ENCODE measurements at regions not wholly inside any gene's neighbourhood (a gene's known extent, or its start where the extent isn't known, plus 50 kb on each side); places are given as distances from the start of the nearest gene placed in this dataset.
"Not testable (repeated sequence)": the region's sequence is repeated elsewhere in the genome, so short reads cannot be mapped to it uniquely, and the experiment has no call there.

DNA sequence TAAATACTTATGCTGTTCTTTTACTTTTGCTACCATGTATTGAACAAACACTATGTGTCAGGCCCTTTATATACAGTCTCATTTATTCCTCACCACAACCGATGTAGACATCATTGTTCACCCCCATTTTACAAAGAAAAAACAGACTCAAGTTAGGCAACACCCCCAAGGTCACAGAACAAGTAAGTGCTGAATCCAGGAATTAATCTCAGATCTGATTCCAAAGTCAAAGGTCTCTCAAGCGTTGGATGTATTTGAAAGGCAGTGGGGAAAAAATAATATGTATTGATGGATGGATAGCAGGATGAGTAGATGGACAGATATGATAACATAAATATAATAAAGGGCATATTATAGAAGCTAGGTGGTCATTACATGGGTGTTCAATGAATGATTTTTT, 85.1 kb upstream of the VLDLR start:
- POLR2A ChIA-PET = no interaction called here
- no peak overlapping the region for H3K4me3 ChIP-seq (ENCODE audit: low read depth in 2 of 2, low read length in 2 of 2)
- no peak for TF ChIP-seq POLR2AphosphoS5 (IDR thresholded peaks at IDR 0.05; ENCODE audit: low read depth, low read length)
- TF ChIP-seq, protein P1, sequence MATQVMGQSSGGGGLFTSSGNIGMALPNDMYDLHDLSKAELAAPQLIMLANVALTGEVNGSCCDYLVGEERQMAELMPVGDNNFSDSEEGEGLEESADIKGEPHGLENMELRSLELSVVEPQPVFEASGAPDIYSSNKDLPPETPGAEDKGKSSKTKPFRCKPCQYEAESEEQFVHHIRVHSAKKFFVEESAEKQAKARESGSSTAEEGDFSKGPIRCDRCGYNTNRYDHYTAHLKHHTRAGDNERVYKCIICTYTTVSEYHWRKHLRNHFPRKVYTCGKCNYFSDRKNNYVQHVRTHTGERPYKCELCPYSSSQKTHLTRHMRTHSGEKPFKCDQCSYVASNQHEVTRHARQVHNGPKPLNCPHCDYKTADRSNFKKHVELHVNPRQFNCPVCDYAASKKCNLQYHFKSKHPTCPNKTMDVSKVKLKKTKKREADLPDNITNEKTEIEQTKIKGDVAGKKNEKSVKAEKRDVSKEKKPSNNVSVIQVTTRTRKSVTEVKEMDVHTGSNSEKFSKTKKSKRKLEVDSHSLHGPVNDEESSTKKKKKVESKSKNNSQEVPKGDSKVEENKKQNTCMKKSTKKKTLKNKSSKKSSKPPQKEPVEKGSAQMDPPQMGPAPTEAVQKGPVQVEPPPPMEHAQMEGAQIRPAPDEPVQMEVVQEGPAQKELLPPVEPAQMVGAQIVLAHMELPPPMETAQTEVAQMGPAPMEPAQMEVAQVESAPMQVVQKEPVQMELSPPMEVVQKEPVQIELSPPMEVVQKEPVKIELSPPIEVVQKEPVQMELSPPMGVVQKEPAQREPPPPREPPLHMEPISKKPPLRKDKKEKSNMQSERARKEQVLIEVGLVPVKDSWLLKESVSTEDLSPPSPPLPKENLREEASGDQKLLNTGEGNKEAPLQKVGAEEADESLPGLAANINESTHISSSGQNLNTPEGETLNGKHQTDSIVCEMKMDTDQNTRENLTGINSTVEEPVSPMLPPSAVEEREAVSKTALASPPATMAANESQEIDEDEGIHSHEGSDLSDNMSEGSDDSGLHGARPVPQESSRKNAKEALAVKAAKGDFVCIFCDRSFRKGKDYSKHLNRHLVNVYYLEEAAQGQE (IDR thresholded peaks at IDR 0.05; ENCODE audit: insufficient read depth in 1 of 2, low read depth in 2 of 2, low read length in 1 of 2) = no peak
- TF ChIP-seq, protein P2, sequence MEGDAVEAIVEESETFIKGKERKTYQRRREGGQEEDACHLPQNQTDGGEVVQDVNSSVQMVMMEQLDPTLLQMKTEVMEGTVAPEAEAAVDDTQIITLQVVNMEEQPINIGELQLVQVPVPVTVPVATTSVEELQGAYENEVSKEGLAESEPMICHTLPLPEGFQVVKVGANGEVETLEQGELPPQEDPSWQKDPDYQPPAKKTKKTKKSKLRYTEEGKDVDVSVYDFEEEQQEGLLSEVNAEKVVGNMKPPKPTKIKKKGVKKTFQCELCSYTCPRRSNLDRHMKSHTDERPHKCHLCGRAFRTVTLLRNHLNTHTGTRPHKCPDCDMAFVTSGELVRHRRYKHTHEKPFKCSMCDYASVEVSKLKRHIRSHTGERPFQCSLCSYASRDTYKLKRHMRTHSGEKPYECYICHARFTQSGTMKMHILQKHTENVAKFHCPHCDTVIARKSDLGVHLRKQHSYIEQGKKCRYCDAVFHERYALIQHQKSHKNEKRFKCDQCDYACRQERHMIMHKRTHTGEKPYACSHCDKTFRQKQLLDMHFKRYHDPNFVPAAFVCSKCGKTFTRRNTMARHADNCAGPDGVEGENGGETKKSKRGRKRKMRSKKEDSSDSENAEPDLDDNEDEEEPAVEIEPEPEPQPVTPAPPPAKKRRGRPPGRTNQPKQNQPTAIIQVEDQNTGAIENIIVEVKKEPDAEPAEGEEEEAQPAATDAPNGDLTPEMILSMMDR (IDR thresholded peaks at IDR 0.05) = no peak
- no peak for TF ChIP-seq SIN3A (IDR thresholded peaks at IDR 0.05; ENCODE audit: borderline replicate concordance, insufficient read depth, low read depth, low read length)
- TF ChIP-seq TCF7L2 (IDR thresholded peaks at IDR 0.05; ENCODE audit: low read depth, low read length) = no peak

DNA sequence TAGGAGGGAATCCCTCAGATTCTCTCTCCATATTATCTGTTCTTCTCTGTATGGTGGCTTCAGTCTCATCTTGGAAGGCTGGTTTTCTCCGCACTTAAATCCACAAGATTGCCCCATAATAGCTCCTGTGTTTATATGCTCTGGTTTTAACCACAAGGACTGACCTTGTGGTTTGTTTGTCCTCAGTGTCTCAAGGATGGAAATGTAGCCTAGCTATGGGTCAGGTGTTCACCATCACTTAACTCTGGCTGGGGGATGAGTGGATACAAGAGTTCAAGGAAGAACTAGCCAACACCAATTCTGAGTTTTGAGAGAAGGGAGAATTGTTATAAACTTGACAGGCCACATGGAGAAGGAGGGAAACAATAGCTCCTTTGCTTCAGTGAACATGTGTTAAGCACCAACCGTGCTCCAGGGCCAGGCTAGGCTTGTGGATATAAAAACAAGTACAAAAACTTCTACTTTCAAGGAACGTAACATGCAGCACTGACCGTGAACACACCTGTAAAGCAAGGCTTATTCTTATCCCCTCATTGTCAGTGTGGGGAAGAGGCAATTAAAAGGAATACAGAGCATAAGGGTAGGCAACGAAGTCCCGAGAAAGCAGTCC, 75.6 kb upstream of the VLDLR start:
- Histone ChIP-seq H3K9me3 (ENCODE audit: control insufficient read depth, insufficient read depth, low read depth, low read length) (no peaks in the 10 kb centered on the region), H3K4me1 (ENCODE audit: control insufficient read depth, insufficient read depth, low read length) (no peaks in the 10 kb centered on the region), H3K36me3 (ENCODE audit: control insufficient read depth, insufficient read depth, low read length) (no peaks in the 10 kb centered on the region), H3K27me3 (ENCODE audit: control insufficient read depth, insufficient read depth, low read length) (no peaks in the 10 kb centered on the region), H3K4me3 (ENCODE audit: low read depth in 2 of 2, low read length in 2 of 2) (no peak overlapping the region), H3K27ac (ENCODE audit: low read length) (no peak overlapping the region)
- BruUV-seq (replicated peaks) = no TSS peak
- CTCF ChIA-PET = no interaction called here
- intact Hi-C loops (cut with micrococcal nuclease; ENCODE audit: unreplicated experiment) (no loop called here), in situ Hi-C loops (cut with HindIII; ENCODE audit: low pct_unique_long_range_greater_than_20kb, low sequenced_read_pairs) (no loop called here)
- DNase-seq (ENCODE audit: low read depth, low spot score) (no peak), ATAC-seq (no peak)
- POLR2A ChIA-PET = no interaction called here
- TF ChIP-seq TCF7L2 (IDR thresholded peaks at IDR 0.05; ENCODE audit: low read depth, low read length) = no peak
- TF ChIP-seq SIN3A (IDR thresholded peaks at IDR 0.05; ENCODE audit: borderline replicate concordance, insufficient read depth, low read depth, low read length) = no peak
- no peak for TF ChIP-seq POLR2AphosphoS5 (IDR thresholded peaks at IDR 0.05; ENCODE audit: low read depth, low read length)
- TF ChIP-seq, protein P2 (IDR thresholded peaks at IDR 0.05) = no peak
- TF ChIP-seq, protein P1 (IDR thresholded peaks at IDR 0.05; ENCODE audit: insufficient read depth in 1 of 2, low read depth in 2 of 2, low read length in 1 of 2) = no peak

More for the DNA sequence above, 85.1 kb upstream of the VLDLR start:
- ATAC-seq (no peak), DNase-seq (ENCODE audit: low read depth, low spot score) (no peak)
- Histone ChIP-seq H3K27ac (ENCODE audit: low read length) (no peak overlapping the region), H3K36me3 (ENCODE audit: control insufficient read depth, insufficient read depth, low read length) (no peaks in the 10 kb centered on the region), H3K9me3 (ENCODE audit: control insufficient read depth, insufficient read depth, low read depth, low read length) (no peaks in the 10 kb centered on the region), H3K27me3 (ENCODE audit: control insufficient read depth, insufficient read depth, low read length) (no peaks in the 10 kb centered on the region), H3K4me1 (ENCODE audit: control insufficient read depth, insufficient read depth, low read length) (no peaks in the 10 kb centered on the region)
- in situ Hi-C loops (cut with HindIII; ENCODE audit: low pct_unique_long_range_greater_than_20kb, low sequenced_read_pairs) = no loop called here
- intact Hi-C loops (cut with micrococcal nuclease; ENCODE audit: unreplicated experiment) = no loop called here
- CTCF ChIA-PET = no interaction called here
- no TSS peak for BruUV-seq (replicated peaks)

DNA sequence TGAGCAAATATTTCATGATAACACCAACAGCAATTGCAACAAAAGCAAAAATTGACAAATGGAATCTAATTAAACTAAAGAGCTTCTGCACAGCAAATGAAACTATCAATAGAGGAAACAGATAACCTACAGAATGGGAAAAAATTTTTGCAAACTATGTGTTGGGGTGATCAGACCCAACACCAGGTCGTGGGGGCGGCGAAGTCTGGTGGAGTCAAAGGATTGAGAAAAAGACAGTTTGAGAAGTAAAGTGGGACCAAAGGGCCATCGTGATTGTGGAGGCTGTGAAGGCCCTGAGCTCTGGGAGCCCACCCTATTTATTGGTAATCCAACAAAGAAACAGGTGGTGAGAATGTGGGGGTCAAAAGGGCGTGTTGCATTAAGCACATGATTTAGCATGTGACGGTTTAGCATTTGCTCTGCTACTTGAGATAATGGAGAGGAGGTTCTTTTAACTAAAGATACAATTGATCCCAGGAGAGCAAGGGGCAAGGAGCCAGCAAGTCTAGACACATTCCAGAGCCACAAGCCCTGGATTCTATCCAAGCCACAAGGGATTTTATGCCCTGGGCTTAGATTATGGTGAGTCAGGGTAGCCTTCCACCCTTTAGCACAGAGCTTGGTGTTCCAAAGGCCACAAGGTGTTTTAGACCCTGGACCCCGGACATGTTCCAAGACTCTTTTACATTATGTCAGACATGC, 65.5 kb upstream of the VLDLR start:
- ATAC-seq; H3K36me3 ChIP-seq (ENCODE audit: control insufficient read depth, insufficient read depth, low read length); DNase-seq (ENCODE audit: low read depth, low spot score); BruUV-seq (replicated peaks); H3K9me3 ChIP-seq (ENCODE audit: control insufficient read depth, insufficient read depth, low read depth, low read length); H3K27ac ChIP-seq (ENCODE audit: low read length); CTCF ChIA-PET; in situ Hi-C loops (cut with HindIII; ENCODE audit: low pct_unique_long_range_greater_than_20kb, low sequenced_read_pairs); H3K4me1 ChIP-seq (ENCODE audit: control insufficient read depth, insufficient read depth, low read length); intact Hi-C loops (cut with micrococcal nuclease; ENCODE audit: unreplicated experiment); H3K4me3 ChIP-seq (ENCODE audit: low read depth in 2 of 2, low read length in 2 of 2); H3K27me3 ChIP-seq (ENCODE audit: control insufficient read depth, insufficient read depth, low read length); POLR2A ChIA-PET: not testable (repeated sequence)

All from Panc1 (cell line).